ENCODE measurements at regions not wholly inside any gene's neighbourhood (a gene's known extent, or its start where the extent isn't known, plus 50 kb on each side); places are given as distances from the start of the nearest gene placed in this dataset.

DNA sequence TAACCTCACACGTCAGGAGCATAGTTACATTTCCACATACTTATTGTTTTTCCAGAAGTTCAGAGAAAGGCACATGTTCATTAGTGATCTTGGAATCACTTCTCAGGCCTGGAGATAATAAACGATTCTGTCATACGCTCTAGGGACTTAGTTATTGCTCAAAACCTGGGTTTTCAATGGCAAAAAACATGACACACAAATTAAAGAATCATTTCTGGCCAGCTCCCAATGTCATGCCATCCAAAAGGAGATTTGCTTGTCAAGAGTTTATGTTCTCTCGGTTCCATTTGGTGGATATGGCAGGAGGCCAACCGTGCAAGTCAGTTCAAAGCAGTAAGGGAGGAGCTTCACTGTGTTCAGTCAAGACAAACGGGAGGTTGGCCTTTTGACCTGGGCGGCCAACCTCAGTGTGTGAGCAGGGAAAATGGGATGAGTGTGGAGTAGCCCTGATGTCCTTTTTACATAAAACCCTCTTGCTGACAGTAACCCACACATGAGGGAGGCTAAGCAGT is 123.4 kb downstream of the NXNL2 start:
- ChIA-PET POLR2A (no interaction called here), CTCF (no interaction called here)
- no peaks in the 10 kb centered on the region for H3K36me3 ChIP-seq (ENCODE audit: control insufficient read depth, insufficient read depth, low read length)
- no peaks in the 10 kb centered on the region for H3K4me1 ChIP-seq (ENCODE audit: control insufficient read depth, insufficient read depth, low read length)
- H3K9me3 ChIP-seq (ENCODE audit: control insufficient read depth, insufficient read depth, low read depth, low read length), result no peaks in the 10 kb centered on the region
- no peak overlapping the region for H3K4me3 ChIP-seq (ENCODE audit: low read depth in 2 of 2, low read length in 2 of 2)
- TF ChIP-seq, protein P1, sequence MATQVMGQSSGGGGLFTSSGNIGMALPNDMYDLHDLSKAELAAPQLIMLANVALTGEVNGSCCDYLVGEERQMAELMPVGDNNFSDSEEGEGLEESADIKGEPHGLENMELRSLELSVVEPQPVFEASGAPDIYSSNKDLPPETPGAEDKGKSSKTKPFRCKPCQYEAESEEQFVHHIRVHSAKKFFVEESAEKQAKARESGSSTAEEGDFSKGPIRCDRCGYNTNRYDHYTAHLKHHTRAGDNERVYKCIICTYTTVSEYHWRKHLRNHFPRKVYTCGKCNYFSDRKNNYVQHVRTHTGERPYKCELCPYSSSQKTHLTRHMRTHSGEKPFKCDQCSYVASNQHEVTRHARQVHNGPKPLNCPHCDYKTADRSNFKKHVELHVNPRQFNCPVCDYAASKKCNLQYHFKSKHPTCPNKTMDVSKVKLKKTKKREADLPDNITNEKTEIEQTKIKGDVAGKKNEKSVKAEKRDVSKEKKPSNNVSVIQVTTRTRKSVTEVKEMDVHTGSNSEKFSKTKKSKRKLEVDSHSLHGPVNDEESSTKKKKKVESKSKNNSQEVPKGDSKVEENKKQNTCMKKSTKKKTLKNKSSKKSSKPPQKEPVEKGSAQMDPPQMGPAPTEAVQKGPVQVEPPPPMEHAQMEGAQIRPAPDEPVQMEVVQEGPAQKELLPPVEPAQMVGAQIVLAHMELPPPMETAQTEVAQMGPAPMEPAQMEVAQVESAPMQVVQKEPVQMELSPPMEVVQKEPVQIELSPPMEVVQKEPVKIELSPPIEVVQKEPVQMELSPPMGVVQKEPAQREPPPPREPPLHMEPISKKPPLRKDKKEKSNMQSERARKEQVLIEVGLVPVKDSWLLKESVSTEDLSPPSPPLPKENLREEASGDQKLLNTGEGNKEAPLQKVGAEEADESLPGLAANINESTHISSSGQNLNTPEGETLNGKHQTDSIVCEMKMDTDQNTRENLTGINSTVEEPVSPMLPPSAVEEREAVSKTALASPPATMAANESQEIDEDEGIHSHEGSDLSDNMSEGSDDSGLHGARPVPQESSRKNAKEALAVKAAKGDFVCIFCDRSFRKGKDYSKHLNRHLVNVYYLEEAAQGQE (IDR thresholded peaks at IDR 0.05; ENCODE audit: insufficient read depth in 1 of 2, low read depth in 2 of 2, low read length in 1 of 2), result no peak
- TF ChIP-seq POLR2AphosphoS5 (IDR thresholded peaks at IDR 0.05; ENCODE audit: low read depth, low read length), result no peak
- no peak for TF ChIP-seq SIN3A (IDR thresholded peaks at IDR 0.05; ENCODE audit: borderline replicate concordance, insufficient read depth, low read depth, low read length)
- TF ChIP-seq, protein P2, sequence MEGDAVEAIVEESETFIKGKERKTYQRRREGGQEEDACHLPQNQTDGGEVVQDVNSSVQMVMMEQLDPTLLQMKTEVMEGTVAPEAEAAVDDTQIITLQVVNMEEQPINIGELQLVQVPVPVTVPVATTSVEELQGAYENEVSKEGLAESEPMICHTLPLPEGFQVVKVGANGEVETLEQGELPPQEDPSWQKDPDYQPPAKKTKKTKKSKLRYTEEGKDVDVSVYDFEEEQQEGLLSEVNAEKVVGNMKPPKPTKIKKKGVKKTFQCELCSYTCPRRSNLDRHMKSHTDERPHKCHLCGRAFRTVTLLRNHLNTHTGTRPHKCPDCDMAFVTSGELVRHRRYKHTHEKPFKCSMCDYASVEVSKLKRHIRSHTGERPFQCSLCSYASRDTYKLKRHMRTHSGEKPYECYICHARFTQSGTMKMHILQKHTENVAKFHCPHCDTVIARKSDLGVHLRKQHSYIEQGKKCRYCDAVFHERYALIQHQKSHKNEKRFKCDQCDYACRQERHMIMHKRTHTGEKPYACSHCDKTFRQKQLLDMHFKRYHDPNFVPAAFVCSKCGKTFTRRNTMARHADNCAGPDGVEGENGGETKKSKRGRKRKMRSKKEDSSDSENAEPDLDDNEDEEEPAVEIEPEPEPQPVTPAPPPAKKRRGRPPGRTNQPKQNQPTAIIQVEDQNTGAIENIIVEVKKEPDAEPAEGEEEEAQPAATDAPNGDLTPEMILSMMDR (IDR thresholded peaks at IDR 0.05), result no peak
- TF ChIP-seq TCF7L2 (IDR thresholded peaks at IDR 0.05; ENCODE audit: low read depth, low read length), result no peak
- H3K27ac ChIP-seq (ENCODE audit: low read length), result no peak overlapping the region
- in situ Hi-C loops (cut with HindIII; ENCODE audit: low pct_unique_long_range_greater_than_20kb, low sequenced_read_pairs), result no loop called here
- ATAC-seq (no peak), DNase-seq (ENCODE audit: low read depth, low spot score) (no peak)
- BruUV-seq (replicated peaks), result no TSS peak
- H3K27me3 ChIP-seq (ENCODE audit: control insufficient read depth, insufficient read depth, low read length), result no peaks in the 10 kb centered on the region
- intact Hi-C loops (cut with micrococcal nuclease; ENCODE audit: unreplicated experiment), result no loop called here

DNA sequence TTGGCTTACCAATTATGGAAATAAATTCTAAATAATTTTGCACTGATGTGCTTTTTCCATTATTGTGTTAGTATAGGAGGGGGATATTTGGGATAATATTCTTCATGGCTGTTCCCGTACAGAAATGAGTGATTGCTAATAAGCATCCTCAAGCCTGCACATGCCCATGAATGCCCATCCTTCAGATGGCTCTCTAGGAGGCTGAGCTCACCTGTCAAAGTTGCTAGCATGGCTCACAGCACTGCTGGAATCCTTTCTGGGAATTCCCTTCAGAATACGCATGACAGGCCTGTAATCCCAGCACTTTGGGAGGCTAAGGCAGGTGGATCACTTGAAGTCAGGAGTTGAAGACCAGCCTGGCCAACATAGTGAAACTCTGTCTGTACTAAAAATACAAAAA is 124.1 kb downstream of the NXNL2 start:
- Histone ChIP-seq H3K4me3 (ENCODE audit: low read depth in 2 of 2, low read length in 2 of 2) (no peak overlapping the region), H3K4me1 (ENCODE audit: control insufficient read depth, insufficient read depth, low read length) (no peaks in the 10 kb centered on the region), H3K27ac (ENCODE audit: low read length) (no peak overlapping the region), H3K27me3 (ENCODE audit: control insufficient read depth, insufficient read depth, low read length) (no peaks in the 10 kb centered on the region), H3K36me3 (ENCODE audit: control insufficient read depth, insufficient read depth, low read length) (no peaks in the 10 kb centered on the region), H3K9me3 (ENCODE audit: control insufficient read depth, insufficient read depth, low read depth, low read length) (no peaks in the 10 kb centered on the region)
- POLR2A ChIA-PET, result no interaction called here
- CTCF ChIA-PET, result no interaction called here
- BruUV-seq (replicated peaks), result no TSS peak
- in situ Hi-C loops (cut with HindIII; ENCODE audit: low pct_unique_long_range_greater_than_20kb, low sequenced_read_pairs), result no loop called here
- TF ChIP-seq TCF7L2 (IDR thresholded peaks at IDR 0.05; ENCODE audit: low read depth, low read length) (no peak), POLR2AphosphoS5 (IDR thresholded peaks at IDR 0.05; ENCODE audit: low read depth, low read length) (no peak), SIN3A (IDR thresholded peaks at IDR 0.05; ENCODE audit: borderline replicate concordance, insufficient read depth, low read depth, low read length) (no peak)
- TF ChIP-seq, protein P2 (IDR thresholded peaks at IDR 0.05), result no peak
- TF ChIP-seq, protein P1 (IDR thresholded peaks at IDR 0.05; ENCODE audit: insufficient read depth in 1 of 2, low read depth in 2 of 2, low read length in 1 of 2), result no peak
- ATAC-seq (no peak), DNase-seq (ENCODE audit: low read depth, low spot score) (no peak)
- intact Hi-C loops (cut with micrococcal nuclease; ENCODE audit: unreplicated experiment), result no loop called here
